K562 (cell line): ENCODE measurements at regions not wholly inside any gene's neighbourhood (a gene's known extent, or its start where the extent isn't known, plus 50 kb on each side); places are given as distances from the start of the nearest gene placed in this dataset.
A peak's percentile ranks its signal among the peaks of the same experiment; 100 is the strongest.

Experiments used
- ATAC-seq: fragments of 200-7000 bp; cut with Tn5 transposase; 3 replicates; pipeline ENCODE4 v1.9.1; 2020; ENCODE audit warnings: moderate library complexity
- BruUV-seq: library from RNA; stranded (reverse); fragments of 400-500 nt; replicated peaks from 2 replicates; lab custom pipeline; 2021; lab: Mats Ljungman, UMichigan
- CTCF ChIA-PET: fragments of 300-600 bp; formaldehyde crosslinking; extraction: SDS; loops from one replicate; lab custom pipeline; 2021; ENCODE audit warnings: low intra/inter-chr PET ratio; lab: Yijun Ruan, JAX
- POLR2A ChIA-PET: fragments of 300-600, 350-650 bp; sonication (Branson Sonifier 250); formaldehyde crosslinking; extraction: SDS; loops from one replicate; lab custom pipeline; 2021; ENCODE audit warnings: antibody characterized with exemption, inconsistent platforms; lab: Yijun Ruan, JAX
- DNase-seq, 4 experiments: peaks; one replicate each; pipeline versions ENCODE4 v3.0.0 to v3.0.0-alpha.2; 2011 to 2018; ENCODE audit warnings: low spot score in 3 of 4, mixed read lengths in 3 of 4; ENCODE audit errors: extremely low read depth in 1 of 4
- FAIRE-seq: peaks from 2 replicates; lab custom pipeline; 2011; peaks lifted over from hg19 to GRCh38; lab: Jason Lieb, UNC
- H2AFZ ChIP-seq: 2 replicates; pipeline ENCODE4 v1.6.0; 2011; ENCODE audit warnings: low read depth, low read length, control low read depth, inconsistent platforms
- H3K27ac ChIP-seq: fragments of 200-600 bp; 3 replicates; pipeline ENCODE4 v1.8.0; 2011; ENCODE audit warnings: low read depth, mild to moderate bottlenecking, control low read depth, inconsistent platforms, low read length, moderate library complexity, mixed read lengths; ENCODE audit errors: extremely low read depth
- H3K27me3 ChIP-seq, 2 experiments: fragments of 300-600 bp in 1 of 2; 2 replicates in 1 of 2; 3 replicates in 1 of 2; pipeline versions ENCODE4 v1.6.0 to v1.8.0; 2011; ENCODE audit warnings: inconsistent platforms in 2 of 2, low read length in 2 of 2, mild to moderate bottlenecking in 1 of 2, mixed read lengths in 1 of 2, moderate library complexity in 1 of 2; ENCODE audit not compliant: control insufficient read depth in 2 of 2, insufficient read depth in 2 of 2
- H3K36me3 ChIP-seq: fragments of 300-600 bp; 3 replicates; pipeline ENCODE4 v1.8.0; 2011; ENCODE audit warnings: mild to moderate bottlenecking, low read length, inconsistent platforms; ENCODE audit not compliant: control insufficient read depth, insufficient read depth
- H3K4me1 ChIP-seq, 2 experiments: fragments of 200-600 bp in 1 of 2; replicated peaks in 1 of 2; 2 replicates in 1 of 2; 3 replicates in 1 of 2; pipeline versions ENCODE4 v1.5.1 to v1.8.0; 2011; ENCODE audit warnings: inconsistent platforms in 2 of 2, low read length in 2 of 2, mild to moderate bottlenecking in 1 of 2, mixed read lengths in 1 of 2, moderate library complexity in 1 of 2; ENCODE audit not compliant: control insufficient read depth in 2 of 2, insufficient read depth in 2 of 2
- H3K4me2 ChIP-seq: 2 replicates; pipeline ENCODE4 v1.6.1; 2011; ENCODE audit warnings: low read length, control low read depth, inconsistent platforms, mixed read lengths; ENCODE audit not compliant: insufficient read depth
- H3K4me3 ChIP-seq: fragments of 200-600 bp; sonication (generic), shearing (Covaris generic); 2 replicates; pipeline ENCODE4 v1.5.1; 2016; ENCODE audit warnings: control low read depth, inconsistent platforms
- H3K79me2 ChIP-seq: fragments of 200-600 bp; 3 replicates; pipeline ENCODE4 v1.8.0; 2011; ENCODE audit warnings: low read length, inconsistent platforms; ENCODE audit not compliant: control insufficient read depth, insufficient read depth
- H3K9ac ChIP-seq, 2 experiments: 2 replicates each; pipeline versions ENCODE4 v1.6.0 to v1.6.1; 2011; ENCODE audit warnings: low read depth in 2 of 2, low read length in 2 of 2, control low read depth in 1 of 2, inconsistent platforms in 1 of 2, mild to moderate bottlenecking in 1 of 2, mixed read lengths in 1 of 2; ENCODE audit not compliant: insufficient read depth in 1 of 2
- H3K9me1 ChIP-seq: one replicate; pipeline ENCODE4 v1.6.0; 2011; ENCODE audit warnings: inconsistent platforms, mild to moderate bottlenecking, low read length, moderate library complexity; ENCODE audit not compliant: control insufficient read depth, insufficient read depth
- H3K9me3 ChIP-seq: replicated peaks from 2 replicates; pipeline ENCODE4 v1.5.1; 2011; ENCODE audit warnings: low read depth, low read length, inconsistent platforms; ENCODE audit not compliant: control insufficient read depth, insufficient read depth
- H4K20me1 ChIP-seq: replicated peaks from 2 replicates; pipeline ENCODE4 v1.6.1; 2011; ENCODE audit warnings: low read length, inconsistent platforms, mixed read lengths; ENCODE audit not compliant: control insufficient read depth, insufficient read depth
- ARID1B ChIP-seq: fragments of 450-650 bp; IDR thresholded peaks from 2 replicates; pipeline ENCODE4 v1.6.1; 2016; ENCODE audit warnings: antibody characterized with exemption, mild to moderate bottlenecking, inconsistent platforms
- BCOR ChIP-seq: fragments of 450-650 bp; IDR thresholded peaks from 2 replicates; pipeline ENCODE4 v1.6.1; 2016
- MBD1 ChIP-seq: fragments of 250-450 bp; sonication (Bioruptor Pico); IDR thresholded peaks from 2 replicates; pipeline ENCODE4 v1.8.0; 2022; ENCODE audit warnings: inconsistent platforms
- MECOM ChIP-seq: fragments of 250-450 bp; sonication (Bioruptor Pico); IDR thresholded peaks from 2 replicates; pipeline ENCODE4 v1.8.0; 2022; ENCODE audit warnings: inconsistent platforms
- NFXL1 ChIP-seq: fragments of 450-650 bp; formaldehyde crosslinking; IDR thresholded peaks from 2 replicates; pipeline ENCODE4 v1.4.0; 2021; ENCODE audit warnings: mild to moderate bottlenecking
- RAD21 ChIP-seq, 2 experiments: fragments of 250-450 bp in 1 of 2; fragments of 450-650 bp in 1 of 2; sonication (Bioruptor Pico) in 1 of 2; formaldehyde crosslinking in 1 of 2; IDR thresholded peaks in 1 of 2; conservative IDR thresholded peaks in 1 of 2; 2 replicates each; pipeline versions ENCODE4 v1.4.0 to v1.8.0; 2020 to 2022; ENCODE audit warnings: mild to moderate bottlenecking in 2 of 2, moderate library complexity in 1 of 2
- USF2 ChIP-seq: sonication (generic); formaldehyde crosslinking; IDR thresholded peaks from 2 replicates; pipeline ENCODE4 v1.5.0; 2020; ENCODE audit warnings: missing genetic modification reagents
- YBX1 ChIP-seq: fragments of 450-650 bp; IDR thresholded peaks from 2 replicates; pipeline ENCODE4 v1.7.1; 2016; ENCODE audit warnings: mild to moderate bottlenecking
- ZNF146 ChIP-seq: IDR thresholded peaks from one replicate; pipeline ENCODE4 v1.6.1; 2018; ENCODE audit warnings: missing compliant biosample characterization; ENCODE audit not compliant: unreplicated experiment
- ZNF184 ChIP-seq: sonication (generic); formaldehyde crosslinking; IDR thresholded peaks from 2 replicates; pipeline ENCODE4 v1.5.0; 2020; ENCODE audit warnings: missing genetic modification reagents
- ZSCAN32 ChIP-seq: fragments of 450-650 bp; formaldehyde crosslinking; IDR thresholded peaks from 2 replicates; pipeline ENCODE4 v1.4.0; 2020; ENCODE audit warnings: mild to moderate bottlenecking, moderate library complexity
- WGBS: fragments of 100-300 bp; shearing (Covaris generic); methylation state at CpG from one replicate; pipeline ENCODE4 v1.1.6; 2016; ENCODE audit warnings: low coverage, mixed read lengths; ENCODE audit not compliant: insufficient coverage; ENCODE audit errors: missing lambda C conversion rate; 5-methylcytosine and 5-hydroxymethylcytosine counted together
- in situ Hi-C: fragments of 300-500 bp; cut with MboI; formaldehyde crosslinking; loops from 4 replicates; pipeline ENCODE4 v1.15.0; 2018; ENCODE audit warnings: inconsistent platforms, mixed read lengths
- intact Hi-C: fragments of 100-400 bp; cut with micrococcal nuclease; formaldehyde crosslinking; loops from 2 replicates; pipeline ENCODE4 v1.14.2; 2022

- WGBS: 0% methylated on average over 2 of the region's 2 CpGs
- ChIA-PET POLR2A (interaction anchor here (0.9 kb wide), 1 partner anchor 11 kb away, joined by 3 read pairs; no protein-coding TSS in a partner anchor), CTCF (no interaction called here)
- Histone ChIP-seq H2AFZ (no peak overlapping the region), H3K9ac (no peak overlapping the region), H3K4me2 (no peak overlapping the region), H3K4me3 (no peak overlapping the region), H3K79me2 (no peaks in the 10 kb centered on the region), H3K27me3 (peaks cover 0 to 6% of the 10 kb centered on the region in 2 experiments; a peak in 3 of 5 replicates), H4K20me1 (no peaks in the 10 kb centered on the region), H3K9me3 (no peaks in the 10 kb centered on the region), H3K36me3 (no peaks in the 10 kb centered on the region), H3K27ac (no peak overlapping the region), H3K4me1 (no peaks in the 10 kb centered on the region), H3K9me1 (no peaks in the 10 kb centered on the region)
- FAIRE-seq (no peak), ATAC-seq (no peak), DNase-seq (no peak)
- no TSS peak for BruUV-seq
- in situ Hi-C loops (no loop called here), intact Hi-C loops (no loop called here)
- TF ChIP-seq ZNF184 (peak; percentile 82), ARID1B (no peak), RAD21 (CRISPR knock-in tag; conservative IDR thresholded peaks at IDR 0.05 in 1 of 2, IDR thresholded peaks at IDR 0.05 in 1 of 2) (no peak)
These were observed 119.9 kb upstream of the PLEKHG7 start for GRCh38 chr12:92582893-92583292.

GRCh38 chr12:92582475-92582874 lies 120.3 kb upstream of the PLEKHG7 start:
- H3K9me1 ChIP-seq: no peaks in the 10 kb centered on the region
- ChIA-PET POLR2A (interaction anchor here (0.9 kb wide), 1 partner anchor 12 kb away, joined by 3 read pairs; no protein-coding TSS in a partner anchor), CTCF (no interaction called here)
- no peak overlapping the region for H3K27ac ChIP-seq
- DNase-seq (no peak), ATAC-seq (no peak), FAIRE-seq (no peak)
- intact Hi-C loops: no loop called here
- no TSS peak for BruUV-seq
- no peaks in the 10 kb centered on the region for H3K4me1 ChIP-seq
- no peak overlapping the region for H3K9ac ChIP-seq
- no peaks in the 10 kb centered on the region for H3K9me3 ChIP-seq
- TF ChIP-seq MBD1 (CRISPR knock-in tag): no peak
- TF ChIP-seq ZSCAN32: no peak
- TF ChIP-seq MECOM (CRISPR knock-in tag): no peak
- TF ChIP-seq USF2 (CRISPR knock-in tag): no peak
- TF ChIP-seq YBX1: no peak
- TF ChIP-seq BCOR: no peak
- TF ChIP-seq NFXL1: no peak
- TF ChIP-seq ZNF146: no peak
- no peak overlapping the region for H3K4me3 ChIP-seq
- no peak overlapping the region for H2AFZ ChIP-seq
- no peaks in the 10 kb centered on the region for H4K20me1 ChIP-seq
- in situ Hi-C loops: no loop called here
- no peak overlapping the region for H3K4me2 ChIP-seq
- no peaks in the 10 kb centered on the region for H3K79me2 ChIP-seq
- no peaks in the 10 kb centered on the region for H3K36me3 ChIP-seq
- WGBS: 4% methylated on average over 4 of the region's 4 CpGs
- peaks cover 0 to 5% of the 10 kb centered on the region in 2 experiments; a peak in 3 of 5 replicates for H3K27me3 ChIP-seq
